GM12873 (cell line): ENCODE measurements at regions not wholly inside any gene's neighbourhood (a gene's known extent, or its start where the extent isn't known, plus 50 kb on each side); places are given as distances from the start of the nearest gene placed in this dataset.

Source experiments
- CTCF ChIP-seq: IDR thresholded peaks from 2 replicates; pipeline ENCODE4 v1.5.1; 2012; ENCODE audit warnings: low read depth, mild to moderate bottlenecking, moderate library complexity, low read length, control low read depth; ENCODE audit not compliant: insufficient read depth; ENCODE audit errors: missing control alignments

GRCh38 chrX:8232406-8232805, 61.3 kb upstream of the VCX2 start:
- TF ChIP-seq CTCF = no peak

- TF ChIP-seq CTCF = no peak
Observed at GRCh38 chrX:8233091-8233490, 62.0 kb upstream of the VCX2 start.

- TF ChIP-seq CTCF = no peak
Observed at GRCh38 chrX:8235026-8235425, 64.0 kb upstream of the VCX2 start.

- no peak for TF ChIP-seq CTCF
Observed at GRCh38 chrX:8237718-8238117, 66.7 kb upstream of the VCX2 start.

- TF ChIP-seq CTCF = no peak
Observed at GRCh38 chrX:8242431-8243020, 71.5 kb upstream of the VCX2 start.

- no peak for TF ChIP-seq CTCF
Observed at GRCh38 chrX:8244301-8244700, 73.2 kb upstream of the VCX2 start.

- no peak for TF ChIP-seq CTCF
Observed at GRCh38 chrX:8245411-8245810, 74.3 kb upstream of the VCX2 start.
